HEK293 (cell line): ENCODE measurements at regions not wholly inside any gene's neighbourhood (a gene's known extent, or its start where the extent isn't known, plus 50 kb on each side); places are given as distances from the start of the nearest gene placed in this dataset.

Source experiments
- KLF10 ChIP-seq: fragments of 450-650 bp; IDR thresholded peaks from 2 replicates; pipeline ENCODE4 v1.5.1; 2018; ENCODE audit warnings: missing biosample characterization, mild to moderate bottlenecking, missing genetic modification characterization
- KLF8 ChIP-seq: fragments of 450-650 bp; formaldehyde crosslinking; IDR thresholded peaks from 2 replicates; pipeline ENCODE4 v1.5.1; 2016; ENCODE audit warnings: missing biosample characterization, missing genetic modification characterization
- OSR2 ChIP-seq: fragments of 450-650 bp; formaldehyde crosslinking; IDR thresholded peaks from 2 replicates; pipeline ENCODE4 v1.5.1; 2016; ENCODE audit warnings: missing biosample characterization, missing genetic modification characterization
- ZBTB8A ChIP-seq: fragments of 450-650 bp; formaldehyde crosslinking; IDR thresholded peaks from 2 replicates; pipeline ENCODE4 v1.5.1; 2016; ENCODE audit warnings: missing biosample characterization, missing genetic modification characterization
- ZNF140 ChIP-seq: fragments of 450-650 bp; formaldehyde crosslinking; IDR thresholded peaks from 2 replicates; pipeline ENCODE4 v1.5.1; 2016; ENCODE audit warnings: missing biosample characterization, missing genetic modification characterization
- ZNF174 ChIP-seq: fragments of 450-650 bp; formaldehyde crosslinking; IDR thresholded peaks from 2 replicates; pipeline ENCODE4 v1.5.0; 2017; ENCODE audit warnings: missing biosample characterization, mild to moderate bottlenecking, missing genetic modification characterization
- ZNF239 ChIP-seq: fragments of 450-650 bp; formaldehyde crosslinking; IDR thresholded peaks from 2 replicates; pipeline ENCODE4 v1.5.1; 2016; ENCODE audit warnings: missing biosample characterization, missing genetic modification characterization
- ZNF670 ChIP-seq: fragments of 450-650 bp; formaldehyde crosslinking; IDR thresholded peaks from 2 replicates; pipeline ENCODE4 v1.5.1; 2016; ENCODE audit warnings: missing biosample characterization, missing genetic modification characterization, low read depth
- TF ChIP-seq, protein P1 (sequence below): fragments of 450-650 bp; formaldehyde crosslinking; conservative IDR thresholded peaks from 2 replicates; pipeline ENCODE4 v1.5.1; 2016; ENCODE audit warnings: low read depth, missing biosample characterization, missing genetic modification characterization
- TF ChIP-seq, protein P2 (sequence below): fragments of 450-650 bp; formaldehyde crosslinking; IDR thresholded peaks from 2 replicates; pipeline ENCODE4 v1.5.1; 2016; ENCODE audit warnings: missing biosample characterization, missing genetic modification characterization
- TF ChIP-seq, protein P3 (sequence below): fragments of 450-650 bp; formaldehyde crosslinking; IDR thresholded peaks from 2 replicates; pipeline ENCODE4 v1.5.1; 2016; ENCODE audit warnings: missing biosample characterization, missing genetic modification characterization

DNA sequence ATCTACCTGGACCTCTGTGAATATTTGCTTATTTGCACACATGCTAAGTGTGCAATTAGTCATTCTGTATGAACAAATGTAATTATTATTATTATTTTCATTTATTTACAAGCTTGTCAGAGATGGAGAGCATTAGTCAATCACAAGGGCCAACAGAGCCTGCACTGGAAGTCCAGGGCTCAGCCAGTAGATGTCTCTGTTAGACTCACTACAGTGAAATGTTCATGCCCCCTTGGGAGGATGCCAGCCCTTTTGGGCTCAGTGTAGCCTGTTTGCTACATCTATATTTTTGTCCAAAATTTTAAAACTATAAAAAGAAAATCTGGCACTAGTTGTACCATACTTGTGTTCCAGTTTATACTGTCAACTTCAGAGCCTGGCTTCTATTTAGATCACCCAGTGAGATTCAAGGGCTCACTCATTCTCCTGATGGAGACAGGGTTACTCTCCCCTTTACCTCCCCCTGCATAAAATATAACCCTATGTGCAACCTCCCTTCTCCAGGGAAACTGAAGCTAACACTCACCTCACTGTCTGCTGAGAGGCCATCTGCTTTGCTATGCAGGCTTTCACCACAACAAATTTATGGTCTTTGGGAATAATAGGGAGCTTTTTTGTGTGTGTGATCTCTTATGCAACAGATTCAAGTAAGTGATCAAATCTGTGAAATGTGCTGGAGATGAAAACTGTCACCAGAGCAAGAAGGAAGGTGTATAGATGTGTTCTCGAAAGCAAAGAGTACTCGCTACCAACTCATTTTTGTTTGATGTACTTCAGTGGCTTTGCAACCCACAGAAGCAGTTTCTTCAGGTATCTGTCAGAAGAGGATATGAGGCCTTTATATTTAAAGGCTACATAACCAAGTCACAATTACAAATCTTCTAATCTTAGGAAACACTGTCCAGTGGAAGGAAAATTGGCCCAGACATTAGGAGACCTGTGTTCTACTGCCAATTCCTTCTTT, 99.9 kb upstream of the TLE4 start:
- TF ChIP-seq, protein P1, sequence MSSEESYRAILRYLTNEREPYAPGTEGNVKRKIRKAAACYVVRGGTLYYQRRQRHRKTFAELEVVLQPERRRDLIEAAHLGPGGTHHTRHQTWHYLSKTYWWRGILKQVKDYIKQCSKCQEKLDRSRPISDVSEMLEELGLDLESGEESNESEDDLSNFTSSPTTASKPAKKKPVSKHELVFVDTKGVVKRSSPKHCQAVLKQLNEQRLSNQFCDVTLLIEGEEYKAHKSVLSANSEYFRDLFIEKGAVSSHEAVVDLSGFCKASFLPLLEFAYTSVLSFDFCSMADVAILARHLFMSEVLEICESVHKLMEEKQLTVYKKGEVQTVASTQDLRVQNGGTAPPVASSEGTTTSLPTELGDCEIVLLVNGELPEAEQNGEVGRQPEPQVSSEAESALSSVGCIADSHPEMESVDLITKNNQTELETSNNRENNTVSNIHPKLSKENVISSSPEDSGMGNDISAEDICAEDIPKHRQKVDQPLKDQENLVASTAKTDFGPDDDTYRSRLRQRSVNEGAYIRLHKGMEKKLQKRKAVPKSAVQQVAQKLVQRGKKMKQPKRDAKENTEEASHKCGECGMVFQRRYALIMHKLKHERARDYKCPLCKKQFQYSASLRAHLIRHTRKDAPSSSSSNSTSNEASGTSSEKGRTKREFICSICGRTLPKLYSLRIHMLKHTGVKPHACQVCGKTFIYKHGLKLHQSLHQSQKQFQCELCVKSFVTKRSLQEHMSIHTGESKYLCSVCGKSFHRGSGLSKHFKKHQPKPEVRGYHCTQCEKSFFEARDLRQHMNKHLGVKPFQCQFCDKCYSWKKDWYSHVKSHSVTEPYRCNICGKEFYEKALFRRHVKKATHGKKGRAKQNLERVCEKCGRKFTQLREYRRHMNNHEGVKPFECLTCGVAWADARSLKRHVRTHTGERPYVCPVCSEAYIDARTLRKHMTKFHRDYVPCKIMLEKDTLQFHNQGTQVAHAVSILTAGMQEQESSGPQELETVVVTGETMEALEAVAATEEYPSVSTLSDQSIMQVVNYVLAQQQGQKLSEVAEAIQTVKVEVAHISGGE (tag by site-specific recombination) = no peak
- TF ChIP-seq KLF8 (no peak), ZBTB8A (tag by site-specific recombination) (no peak), ZNF239 (no peak), ZNF670 (no peak), ZNF174 (tag by site-specific recombination) (no peak), KLF10 (tag by site-specific recombination) (no peak), OSR2 (tag by site-specific recombination) (no peak), ZNF140 (no peak)
- TF ChIP-seq, protein P2, sequence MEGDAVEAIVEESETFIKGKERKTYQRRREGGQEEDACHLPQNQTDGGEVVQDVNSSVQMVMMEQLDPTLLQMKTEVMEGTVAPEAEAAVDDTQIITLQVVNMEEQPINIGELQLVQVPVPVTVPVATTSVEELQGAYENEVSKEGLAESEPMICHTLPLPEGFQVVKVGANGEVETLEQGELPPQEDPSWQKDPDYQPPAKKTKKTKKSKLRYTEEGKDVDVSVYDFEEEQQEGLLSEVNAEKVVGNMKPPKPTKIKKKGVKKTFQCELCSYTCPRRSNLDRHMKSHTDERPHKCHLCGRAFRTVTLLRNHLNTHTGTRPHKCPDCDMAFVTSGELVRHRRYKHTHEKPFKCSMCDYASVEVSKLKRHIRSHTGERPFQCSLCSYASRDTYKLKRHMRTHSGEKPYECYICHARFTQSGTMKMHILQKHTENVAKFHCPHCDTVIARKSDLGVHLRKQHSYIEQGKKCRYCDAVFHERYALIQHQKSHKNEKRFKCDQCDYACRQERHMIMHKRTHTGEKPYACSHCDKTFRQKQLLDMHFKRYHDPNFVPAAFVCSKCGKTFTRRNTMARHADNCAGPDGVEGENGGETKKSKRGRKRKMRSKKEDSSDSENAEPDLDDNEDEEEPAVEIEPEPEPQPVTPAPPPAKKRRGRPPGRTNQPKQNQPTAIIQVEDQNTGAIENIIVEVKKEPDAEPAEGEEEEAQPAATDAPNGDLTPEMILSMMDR (tag by site-specific recombination) = no peak
- TF ChIP-seq, protein P3, sequence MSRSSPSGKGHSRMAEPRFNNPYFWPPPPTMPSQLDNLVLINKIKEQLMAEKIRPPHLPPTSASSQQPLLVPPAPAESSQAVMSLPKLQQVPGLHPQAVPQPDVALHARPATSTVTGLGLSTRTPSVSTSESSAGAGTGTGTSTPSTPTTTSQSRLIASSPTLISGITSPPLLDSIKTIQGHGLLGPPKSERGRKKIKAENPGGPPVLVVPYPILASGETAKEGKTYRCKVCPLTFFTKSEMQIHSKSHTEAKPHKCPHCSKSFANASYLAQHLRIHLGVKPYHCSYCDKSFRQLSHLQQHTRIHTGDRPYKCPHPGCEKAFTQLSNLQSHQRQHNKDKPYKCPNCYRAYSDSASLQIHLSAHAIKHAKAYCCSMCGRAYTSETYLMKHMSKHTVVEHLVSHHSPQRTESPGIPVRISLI (tag by site-specific recombination) = no peak
